Small intestine (tissue), 7 donors: ENCODE measurements at regions not wholly inside any gene's neighbourhood (a gene's known extent, or its start where the extent isn't known, plus 50 kb on each side); places are given as distances from the start of the nearest gene placed in this dataset.

ENCODE experiments used
- DNase-seq, 2 donors: peaks; one replicate each; pipeline versions ENCODE4 v3.0.0 to v3.0.0-alpha.2; 2013
- FAIRE-seq: peaks from 2 replicates; lab custom pipeline; 2012; peaks lifted over from hg19 to GRCh38; lab: Jason Lieb, UNC
- H3K27ac ChIP-seq, 3 donors: one replicate each; pipeline ENCODE4 v1.5.1; 2013; ENCODE audit warnings: low read length in 2 of 3, mild to moderate bottlenecking in 2 of 3, control low read depth in 1 of 3, inconsistent platforms in 1 of 3, low read depth in 1 of 3, moderate library complexity in 1 of 3
- H3K27me3 ChIP-seq, 3 donors: one replicate each; pipeline ENCODE4 v1.6.1; 2013; ENCODE audit warnings: low read length in 3 of 3, inconsistent platforms in 1 of 3; ENCODE audit not compliant: control insufficient read depth in 3 of 3, insufficient read depth in 3 of 3
- H3K36me3 ChIP-seq, 3 donors: one replicate each; pipeline ENCODE4 v1.6.1; 2013; ENCODE audit warnings: low read length in 3 of 3, inconsistent platforms in 1 of 3, low read depth in 1 of 3, mild to moderate bottlenecking in 1 of 3, moderate library complexity in 1 of 3; ENCODE audit not compliant: control insufficient read depth in 3 of 3, insufficient read depth in 2 of 3
- H3K4me1 ChIP-seq, 3 donors: one replicate each; pipeline ENCODE4 v1.6.1; 2013; ENCODE audit warnings: low read length in 2 of 3, inconsistent platforms in 1 of 3, low read depth in 1 of 3, mild to moderate bottlenecking in 1 of 3, moderate library complexity in 1 of 3; ENCODE audit not compliant: control insufficient read depth in 3 of 3, insufficient read depth in 2 of 3
- H3K4me3 ChIP-seq, 3 donors: one replicate each; pipeline ENCODE4 v1.5.1; 2013; ENCODE audit warnings: low read length in 3 of 3, control low read depth in 1 of 3, inconsistent platforms in 1 of 3, low read depth in 1 of 3, mild to moderate bottlenecking in 1 of 3, moderate library complexity in 1 of 3
- H3K9me3 ChIP-seq, 2 donors: one replicate each; pipeline ENCODE4 v1.6.1; 2013; ENCODE audit warnings: low read depth in 1 of 2, low read length in 1 of 2; ENCODE audit not compliant: control insufficient read depth in 2 of 2, insufficient read depth in 1 of 2
- WGBS, 3 donors: extraction: QIAGEN DNeasy Blood & Tissue Kit; methylation state at CpG; one replicate each; pipeline ENCODE4 v1.1.7; 2013; 5-methylcytosine and 5-hydroxymethylcytosine counted together
- donor health status: healthy with polysubstance abuse.
- donor health status: control.
- donor health status: control.
- donor health status: Bipolar disorder and iron deficiency.
- donor health status: healthy.

GRCh38 chr12:126676434-126676833, 1590.5 kb upstream of the TMEM132C start:
- FAIRE-seq (no peak), DNase-seq (no peak)
- Histone ChIP-seq H3K4me3 (no peak overlapping the region), H3K9me3 (peaks cover 0 to 4% of the 10 kb centered on the region in 2 donors), H3K4me1 (no peaks in the 10 kb centered on the region), H3K27ac (no peak overlapping the region), H3K36me3 (no peaks in the 10 kb centered on the region), H3K27me3 (no peaks in the 10 kb centered on the region)

GRCh38 chr12:126681676-126682075, 1585.3 kb upstream of the TMEM132C start:
- H3K4me1 ChIP-seq: no peaks in the 10 kb centered on the region
- H3K27ac ChIP-seq: no peak overlapping the region
- no peaks in the 10 kb centered on the region for H3K27me3 ChIP-seq
- no peak for DNase-seq
- H3K9me3 ChIP-seq: peaks cover 4 to 11% of the 10 kb centered on the region in 2 donors
- no peak for FAIRE-seq
- no peaks in the 10 kb centered on the region for H3K36me3 ChIP-seq
- H3K4me3 ChIP-seq: no peak overlapping the region
- 37 to 64% (median 40%) methylated on average over 2 of the region's 2 CpGs for WGBS, 3 donors

DNA sequence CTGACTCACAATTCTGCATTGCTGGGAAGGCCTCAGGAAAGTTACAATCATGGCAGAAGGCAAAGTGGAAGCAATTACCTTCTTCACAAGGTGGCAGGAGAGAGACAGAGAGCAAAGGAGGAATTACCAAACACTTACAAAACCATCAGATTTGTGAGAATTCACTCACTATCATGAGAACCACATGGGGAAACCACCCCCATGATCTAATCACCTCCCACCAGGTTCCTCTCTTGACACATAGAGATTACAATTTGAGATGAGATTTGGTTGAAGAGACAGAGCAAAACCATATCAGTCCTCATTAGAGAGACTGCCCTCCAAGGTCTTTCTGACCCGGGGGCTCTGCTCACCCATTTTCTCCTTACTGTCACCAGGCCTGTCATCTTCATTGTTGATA, 1582.3 kb upstream of the TMEM132C start:
- no peaks in the 10 kb centered on the region for H3K4me1 ChIP-seq
- H3K9me3 ChIP-seq: peaks cover 0 to 11% of the 10 kb centered on the region in 2 donors
- H3K27me3 ChIP-seq: no peaks in the 10 kb centered on the region
- FAIRE-seq (no peak), DNase-seq (no peak)
- no peak overlapping the region for H3K4me3 ChIP-seq
- WGBS, 3 donors: 76 to 92% (median 88%) methylated on average over 1 of the region's 1 CpG
- no peaks in the 10 kb centered on the region for H3K36me3 ChIP-seq
- H3K27ac ChIP-seq: no peak overlapping the region

DNA sequence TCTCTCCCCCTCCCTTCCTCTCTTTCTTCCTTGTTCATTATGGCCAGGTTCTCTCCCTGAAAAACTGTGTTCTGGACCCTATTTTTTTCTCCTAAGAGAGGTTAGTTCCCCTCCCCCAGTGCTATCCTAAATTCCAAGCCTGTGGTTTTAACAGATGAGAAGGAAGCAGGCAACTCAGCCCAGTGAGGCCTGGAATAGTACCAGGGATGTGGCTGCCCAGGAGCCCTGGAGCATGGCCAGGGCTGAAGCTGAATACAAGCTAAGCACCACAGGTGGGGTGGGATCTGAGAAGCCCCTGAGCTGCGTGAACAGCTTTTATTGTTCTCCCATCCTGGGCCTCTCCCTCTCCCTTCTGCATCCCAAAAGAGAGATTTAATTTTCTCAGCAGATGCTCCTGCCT, 1581.3 kb upstream of the TMEM132C start:
- DNase-seq: no peak
- Histone ChIP-seq H3K36me3 (no peaks in the 10 kb centered on the region), H3K27me3 (no peaks in the 10 kb centered on the region), H3K9me3 (peaks cover 0 to 11% of the 10 kb centered on the region in 2 donors), H3K27ac (no peak overlapping the region), H3K4me3 (no peak overlapping the region), H3K4me1 (no peaks in the 10 kb centered on the region)
- no peak for FAIRE-seq
- WGBS, 3 donors: 35 to 46% (median 44%) methylated on average over 1 of the region's 1 CpG

GRCh38 chr12:126688556-126688955, 1578.4 kb upstream of the TMEM132C start:
- H3K27me3 ChIP-seq: no peaks in the 10 kb centered on the region
- H3K9me3 ChIP-seq: peaks cover 0 to 9% of the 10 kb centered on the region in 2 donors
- no peak for DNase-seq
- H3K4me3 ChIP-seq: no peak overlapping the region
- WGBS, 3 donors: 87 to 88% (median 88%) methylated on average over 4 of the region's 4 CpGs
- no peak for FAIRE-seq
- no peaks in the 10 kb centered on the region for H3K4me1 ChIP-seq
- no peaks in the 10 kb centered on the region for H3K36me3 ChIP-seq
- H3K27ac ChIP-seq: no peak overlapping the region

- Histone ChIP-seq H3K4me3 (no peak overlapping the region), H3K36me3 (no peaks in the 10 kb centered on the region), H3K27ac (no peak overlapping the region), H3K9me3 (no peaks in the 10 kb centered on the region), H3K4me1 (no peaks in the 10 kb centered on the region), H3K27me3 (no peaks in the 10 kb centered on the region)
- DNase-seq (no peak), FAIRE-seq (no peak)
- WGBS, 3 donors: 91 to 93% (median 92%) methylated on average over 3 of the region's 3 CpGs
These were observed 1566.9 kb upstream of the TMEM132C start for GRCh38 chr12:126700096-126700495.

- H3K36me3 ChIP-seq: no peaks in the 10 kb centered on the region
- H3K27me3 ChIP-seq: no peaks in the 10 kb centered on the region
- no peaks in the 10 kb centered on the region for H3K9me3 ChIP-seq
- no peak for FAIRE-seq
- H3K4me1 ChIP-seq: no peaks in the 10 kb centered on the region
- DNase-seq: no peak
- no peak overlapping the region for H3K27ac ChIP-seq
- no peak overlapping the region for H3K4me3 ChIP-seq
- WGBS, 3 donors: 74 to 78% (median 74%) methylated on average over 4 of the region's 4 CpGs
These were observed 1562.4 kb upstream of the TMEM132C start for GRCh38 chr12:126704609-126705008.

- Histone ChIP-seq H3K4me3 (no peak overlapping the region), H3K27me3 (no peaks in the 10 kb centered on the region), H3K9me3 (no peaks in the 10 kb centered on the region), H3K27ac (no peak overlapping the region), H3K4me1 (no peaks in the 10 kb centered on the region), H3K36me3 (no peaks in the 10 kb centered on the region)
- FAIRE-seq: no peak
- no peak for DNase-seq
- 30 to 44% (median 30%) methylated on average over 4 of the region's 4 CpGs for WGBS, 3 donors
These were observed 1560.7 kb upstream of the TMEM132C start for GRCh38 chr12:126706300-126706699.

GRCh38 chr12:126708492-126708896, 1558.5 kb upstream of the TMEM132C start:
- Histone ChIP-seq H3K4me3 (no peak overlapping the region), H3K36me3 (no peaks in the 10 kb centered on the region), H3K27me3 (no peaks in the 10 kb centered on the region), H3K27ac (no peak overlapping the region), H3K4me1 (no peaks in the 10 kb centered on the region), H3K9me3 (no peaks in the 10 kb centered on the region)
- no peak for DNase-seq
- 45 to 50% (median 48%) methylated on average over 3 of the region's 3 CpGs for WGBS, 3 donors
- FAIRE-seq: no peak
